GM23338 (cell line): ENCODE measurements at regions not wholly inside any gene's neighbourhood (a gene's known extent, or its start where the extent isn't known, plus 50 kb on each side); places are given as distances from the start of the nearest gene placed in this dataset.

Experiments used
- ATAC-seq: fragments of 200-7000 bp; cut with Tn5 transposase; 3 replicates; pipeline ENCODE4 v1.9.1; 2020
- DNase-seq: peaks from one replicate; pipeline ENCODE4 v3.0.0-alpha.2; 2015; ENCODE audit warnings: low spot score
- H2AFZ ChIP-seq: fragments of 200-600 bp; sonication (generic); 2 replicates; pipeline ENCODE4 v1.8.0; 2016; ENCODE audit warnings: antibody characterized with exemption, mild to moderate bottlenecking, moderate library complexity
- H3F3A ChIP-seq: fragments of 200-600 bp; sonication (generic); replicated peaks from 2 replicates; pipeline ENCODE4 v1.8.0; 2017; ENCODE audit warnings: antibody characterized with exemption, mixed run types, low read depth
- H3K27ac ChIP-seq: fragments of 200-600 bp; sonication (generic); 2 replicates; pipeline ENCODE4 v1.6.1; 2016; ENCODE audit warnings: low read depth
- H3K27me3 ChIP-seq: fragments of 200-600 bp; sonication (generic); 2 replicates; pipeline ENCODE4 v1.8.0; 2016; ENCODE audit warnings: mild to moderate bottlenecking, mixed run types, moderate library complexity; ENCODE audit not compliant: insufficient read depth
- H3K36me3 ChIP-seq: fragments of 200-600 bp; sonication (generic); 2 replicates; pipeline ENCODE4 v1.8.0; 2016; ENCODE audit warnings: mild to moderate bottlenecking; ENCODE audit not compliant: insufficient read depth
- H3K4me1 ChIP-seq: fragments of 200-600 bp; sonication (generic); 2 replicates; pipeline ENCODE4 v1.8.0; 2016; ENCODE audit warnings: mild to moderate bottlenecking, moderate library complexity; ENCODE audit not compliant: insufficient read depth
- H3K4me2 ChIP-seq: fragments of 200-600 bp; sonication (generic); 2 replicates; pipeline ENCODE4 v1.7.1; 2017; ENCODE audit warnings: mixed run types
- H3K4me3 ChIP-seq: fragments of 200-600 bp; sonication (generic); 2 replicates; pipeline ENCODE4 v1.6.1; 2016; ENCODE audit warnings: mixed run types
- H3K79me2 ChIP-seq: fragments of 200-600 bp; sonication (generic); replicated peaks from 2 replicates; pipeline ENCODE4 v1.8.0; 2017; ENCODE audit warnings: mild to moderate bottlenecking; ENCODE audit not compliant: insufficient read depth
- H3K9me2 ChIP-seq: fragments of 200-600 bp; sonication (generic); 2 replicates; pipeline ENCODE4 v1.8.0; 2017; ENCODE audit not compliant: insufficient read depth
- H4K20me1 ChIP-seq: fragments of 200-600 bp; sonication (generic); replicated peaks from 2 replicates; pipeline ENCODE4 v1.8.0; 2017; ENCODE audit warnings: mild to moderate bottlenecking; ENCODE audit not compliant: insufficient read depth
- H3K27ac Mint-ChIP-seq: 2 replicates; pipeline ENCODE4 v1.8.0; 2020; ENCODE audit warnings: inconsistent platforms, mild to moderate bottlenecking, moderate library complexity, mixed read lengths
- H3K27me3 Mint-ChIP-seq: 3 replicates; pipeline ENCODE4 v1.8.0; 2022; ENCODE audit warnings: low read depth, mild to moderate bottlenecking, moderate library complexity, mixed read lengths, inconsistent platforms; ENCODE audit not compliant: insufficient read depth, poor library complexity
- H3K36me3 Mint-ChIP-seq: 3 replicates; pipeline ENCODE4 v1.8.0; 2021; ENCODE audit warnings: low read depth, mild to moderate bottlenecking, inconsistent platforms, moderate library complexity, mixed read lengths
- H3K4me1 Mint-ChIP-seq: 3 replicates; pipeline ENCODE4 v1.8.0; 2020; ENCODE audit warnings: mild to moderate bottlenecking, inconsistent platforms, mixed read lengths
- H3K4me3 Mint-ChIP-seq: 3 replicates; pipeline ENCODE4 v1.8.0; 2021; ENCODE audit warnings: moderate library complexity, mild to moderate bottlenecking, inconsistent platforms, mixed read lengths
- H3K9me3 Mint-ChIP-seq: 3 replicates; pipeline ENCODE4 v1.8.0; 2020; ENCODE audit warnings: moderate library complexity, mild to moderate bottlenecking, inconsistent platforms, mixed read lengths
- CREB1 ChIP-seq: fragments of 250-450 bp; sonication (Bioruptor Pico); IDR thresholded peaks from 2 replicates; pipeline ENCODE4 v1.5.0; 2020; ENCODE audit warnings: low read depth, mild to moderate bottlenecking, moderate library complexity
- CTCF ChIP-seq, 2 experiments: fragments of 200-600 bp in 1 of 2; sonication (generic) in 1 of 2; conservative IDR thresholded peaks; 2 replicates each; pipeline versions ENCODE4 v1.5.1 to v1.6.1; 2016 to 2017; ENCODE audit warnings: antibody characterized with exemption in 2 of 2, low read depth in 2 of 2, mild to moderate bottlenecking in 2 of 2, moderate library complexity in 1 of 2
- EZH2 ChIP-seq: fragments of 200-600 bp; sonication (generic); IDR thresholded peaks from one replicate; pipeline ENCODE4 v1.8.0; 2017; ENCODE audit warnings: antibody characterized with exemption, mild to moderate bottlenecking, low read depth; ENCODE audit not compliant: unreplicated experiment
- JUNB ChIP-seq: IDR thresholded peaks from one replicate; pipeline ENCODE4 v1.6.1; 2016; ENCODE audit warnings: antibody characterized with exemption; ENCODE audit not compliant: unreplicated experiment
- NANOG ChIP-seq: IDR thresholded peaks from 2 replicates; pipeline ENCODE4 v1.6.1; 2016; ENCODE audit warnings: antibody characterized with exemption, borderline replicate concordance
- POLR2AphosphoS5 ChIP-seq: IDR thresholded peaks from 2 replicates; pipeline ENCODE4 v1.6.1; 2016; ENCODE audit warnings: antibody characterized with exemption, low read depth
- REST ChIP-seq: IDR thresholded peaks from one replicate; pipeline ENCODE4 v1.6.1; 2018; ENCODE audit warnings: antibody characterized with exemption; ENCODE audit not compliant: unreplicated experiment
- ZNF114 ChIP-seq: fragments of 250-450 bp; sonication (Bioruptor Pico); IDR thresholded peaks from 2 replicates; pipeline ENCODE4 v1.5.0; 2020; ENCODE audit warnings: mild to moderate bottlenecking, moderate library complexity
- ZNF331 ChIP-seq: fragments of 250-450 bp; sonication (Bioruptor Pico); IDR thresholded peaks from 2 replicates; pipeline ENCODE4 v1.5.0; 2020; ENCODE audit warnings: low read depth, mild to moderate bottlenecking, moderate library complexity

- Histone ChIP-seq H3K4me1 (0 out of 2 replicates have a peak, but pooled peaks cover 6% of the 10 kb centered on the region), H3K79me2 (no peaks in the 10 kb centered on the region), H3K27ac (no peak overlapping the region), H3F3A (no peaks in the 10 kb centered on the region), H3K36me3 (no peaks in the 10 kb centered on the region), H4K20me1 (no peaks in the 10 kb centered on the region), H3K4me2 (no peak overlapping the region), H3K27me3 (no peaks in the 10 kb centered on the region), H3K4me3 (no peak overlapping the region), H3K9me2 (no peaks in the 10 kb centered on the region), H2AFZ (peak overlapping the region; percentile 74; the same call in 1 of the 2 replicates)
- TF ChIP-seq CREB1 (no peak), ZNF331 (no peak), EZH2 (no peak), ZNF114 (CRISPR knock-in tag) (no peak), CTCF (conservative IDR thresholded peaks at IDR 0.05; ENCODE audit: low read depth in 2 of 2) (no peak), NANOG (no peak), REST (no peak), JUNB (no peak)
- DNase-seq (peak; percentile 18), ATAC-seq (peak; percentile 41; the same call in 2 of the 3 replicates)
- no peaks in the 10 kb centered on the region for H3K36me3 Mint-ChIP-seq
- peaks cover 8% of the 10 kb centered on the region; the same call in 2 of the 3 replicates for H3K4me1 Mint-ChIP-seq
- peaks cover 5% of the 10 kb centered on the region for H3K27me3 Mint-ChIP-seq
- no peak overlapping the region for H3K4me3 Mint-ChIP-seq
- no peak overlapping the region for H3K27ac Mint-ChIP-seq
- H3K9me3 Mint-ChIP-seq: peaks cover 35% of the 10 kb centered on the region
Measured at GRCh38 chr2:6754419-6754818, 111.3 kb downstream of the CMPK2 start.

GRCh38 chr2:6755456-6755855 lies 110.3 kb downstream of the CMPK2 start:
- no peak overlapping the region for H3K27ac ChIP-seq
- no peaks in the 10 kb centered on the region for H3K79me2 ChIP-seq
- H3K9me2 ChIP-seq: no peaks in the 10 kb centered on the region
- no peak overlapping the region for H3K4me3 ChIP-seq
- no peaks in the 10 kb centered on the region for H4K20me1 ChIP-seq
- Mint-ChIP-seq H3K9me3 (peaks cover 27% of the 10 kb centered on the region), H3K27ac (no peak overlapping the region), H3K36me3 (no peaks in the 10 kb centered on the region), H3K4me3 (no peak overlapping the region), H3K4me1 (peaks cover 5% of the 10 kb centered on the region; the same call in 2 of the 3 replicates), H3K27me3 (peaks cover 5% of the 10 kb centered on the region)
- no peaks in the 10 kb centered on the region for H3K36me3 ChIP-seq
- DNase-seq: no peak
- ATAC-seq: no peak
- no peaks in the 10 kb centered on the region for H3K4me1 ChIP-seq
- H3F3A ChIP-seq: no peaks in the 10 kb centered on the region
- no peak overlapping the region for H3K4me2 ChIP-seq
- H3K27me3 ChIP-seq: no peaks in the 10 kb centered on the region
- H2AFZ ChIP-seq: no peak overlapping the region
- no peak for TF ChIP-seq JUNB
- TF ChIP-seq EZH2: no peak
- TF ChIP-seq POLR2AphosphoS5: no peak
- no peak for TF ChIP-seq REST
- no peak for TF ChIP-seq ZNF331
